SK-N-SH treated with all-trans-retinoic acid at 6 μM for 48 hours (cell line): ENCODE measurements at regions not wholly inside any gene's neighbourhood (a gene's known extent, or its start where the extent isn't known, plus 50 kb on each side); places are given as distances from the start of the nearest gene placed in this dataset.

Source experiments
- ATAC-seq: fragments of 200-7000 bp; cut with Tn5 transposase; 3 replicates; pipeline ENCODE4 v1.9.1; 2020; ENCODE audit warnings: mild to moderate bottlenecking, moderate library complexity
- ARNTL ChIP-seq: fragments of 450-650 bp; formaldehyde crosslinking; IDR thresholded peaks from 2 replicates; pipeline ENCODE4 v1.5.0; 2020; ENCODE audit warnings: low read depth, mild to moderate bottlenecking, moderate library complexity, borderline replicate concordance
- BACH2 ChIP-seq: fragments of 250-450 bp; sonication (Bioruptor Pico); IDR thresholded peaks from 2 replicates; pipeline ENCODE4 v1.9.0; 2021; ENCODE audit warnings: mild to moderate bottlenecking, borderline replicate concordance
- CREB5 ChIP-seq: fragments of 250-450 bp; sonication (Bioruptor Pico); IDR thresholded peaks from 2 replicates; pipeline ENCODE4 v1.5.1; 2020; ENCODE audit warnings: low read depth, mild to moderate bottlenecking, moderate library complexity
- CSDC2 ChIP-seq: fragments of 250-450 bp; sonication (Bioruptor Pico); IDR thresholded peaks from 2 replicates; pipeline ENCODE4 v1.5.0; 2020; ENCODE audit warnings: mild to moderate bottlenecking, moderate library complexity
- CSRNP3 ChIP-seq: fragments of 250-450 bp; sonication (Bioruptor Pico); IDR thresholded peaks from 2 replicates; pipeline ENCODE4 v1.5.1; 2021; ENCODE audit warnings: mild to moderate bottlenecking, moderate library complexity
- ESRRG ChIP-seq: fragments of 250-450 bp; sonication (Bioruptor Pico); IDR thresholded peaks from 2 replicates; pipeline ENCODE4 v1.6.1; 2021; ENCODE audit warnings: mild to moderate bottlenecking
- ISL1 ChIP-seq: fragments of 250-450 bp; sonication (Bioruptor Pico); IDR thresholded peaks from 2 replicates; pipeline ENCODE4 v2.1.2; 2022; ENCODE audit warnings: mild to moderate bottlenecking, moderate library complexity
- PPARA ChIP-seq: fragments of 250-450 bp; sonication (Bioruptor Pico); IDR thresholded peaks from 2 replicates; pipeline ENCODE4 v1.5.0; 2020; ENCODE audit warnings: mild to moderate bottlenecking, borderline replicate concordance
- RARB ChIP-seq: fragments of 250-450 bp; sonication (Bioruptor Pico); IDR thresholded peaks from 2 replicates; pipeline ENCODE4 v1.8.0; 2021; ENCODE audit warnings: mild to moderate bottlenecking, moderate library complexity
- SNAI2 ChIP-seq: fragments of 250-450 bp; sonication (Bioruptor Pico); IDR thresholded peaks from 2 replicates; pipeline ENCODE4 v1.5.0; 2020; ENCODE audit warnings: mild to moderate bottlenecking, moderate library complexity
- TCF4 ChIP-seq: fragments of 250-450 bp; sonication (Bioruptor Pico); IDR thresholded peaks from 2 replicates; pipeline ENCODE4 v1.8.0; 2021; ENCODE audit warnings: mild to moderate bottlenecking, moderate library complexity, borderline replicate concordance
- TOX ChIP-seq: fragments of 250-450 bp; sonication (Bioruptor Pico); IDR thresholded peaks from 2 replicates; pipeline ENCODE4 v1.8.0; 2021; ENCODE audit warnings: mild to moderate bottlenecking, moderate library complexity, borderline replicate concordance
- ZC3H10 ChIP-seq: fragments of 250-450 bp; sonication (Bioruptor Pico); IDR thresholded peaks from 2 replicates; pipeline ENCODE4 v1.5.1; 2021; ENCODE audit warnings: mild to moderate bottlenecking, moderate library complexity
- ZFP30 ChIP-seq: fragments of 450-650 bp; formaldehyde crosslinking; IDR thresholded peaks from 2 replicates; pipeline ENCODE4 v1.5.0; 2022; ENCODE audit warnings: mild to moderate bottlenecking, moderate library complexity
- ZNF565 ChIP-seq: fragments of 450-650 bp; formaldehyde crosslinking; conservative IDR thresholded peaks from 2 replicates; pipeline ENCODE4 v1.5.0; 2020; ENCODE audit warnings: low read depth, mild to moderate bottlenecking, moderate library complexity
- ZNF70 ChIP-seq: fragments of 450-650 bp; formaldehyde crosslinking; IDR thresholded peaks from 2 replicates; pipeline ENCODE4 v1.5.0; 2020; ENCODE audit warnings: mild to moderate bottlenecking, moderate library complexity
- ZNF8 ChIP-seq: fragments of 450-650 bp; formaldehyde crosslinking; IDR thresholded peaks from 2 replicates; pipeline ENCODE4 v1.5.0; 2020; ENCODE audit warnings: mild to moderate bottlenecking, moderate library complexity
- TF ChIP-seq, protein P1 (sequence below): fragments of 250-450 bp; sonication (Bioruptor Pico); IDR thresholded peaks from 2 replicates; pipeline ENCODE4 v1.5.0; 2020; ENCODE audit warnings: mild to moderate bottlenecking, moderate library complexity
- TF ChIP-seq, protein P2 (sequence below): fragments of 250-450 bp; sonication (Bioruptor Pico); IDR thresholded peaks from 2 replicates; pipeline ENCODE4 v1.8.0; 2021; ENCODE audit warnings: low read depth, mild to moderate bottlenecking, moderate library complexity, borderline replicate concordance

GRCh38 chr14:73795974-73796373, 55.7 kb upstream of the PTGR2 start:
- ATAC-seq, result no peak
- TF ChIP-seq PPARA, result no peak
- TF ChIP-seq ARNTL (CRISPR knock-in tag), result no peak
- TF ChIP-seq RARB, result no peak
- TF ChIP-seq ZNF70 (CRISPR knock-in tag), result no peak
- no peak for TF ChIP-seq TCF4 (CRISPR knock-in tag)
- TF ChIP-seq, protein P1, sequence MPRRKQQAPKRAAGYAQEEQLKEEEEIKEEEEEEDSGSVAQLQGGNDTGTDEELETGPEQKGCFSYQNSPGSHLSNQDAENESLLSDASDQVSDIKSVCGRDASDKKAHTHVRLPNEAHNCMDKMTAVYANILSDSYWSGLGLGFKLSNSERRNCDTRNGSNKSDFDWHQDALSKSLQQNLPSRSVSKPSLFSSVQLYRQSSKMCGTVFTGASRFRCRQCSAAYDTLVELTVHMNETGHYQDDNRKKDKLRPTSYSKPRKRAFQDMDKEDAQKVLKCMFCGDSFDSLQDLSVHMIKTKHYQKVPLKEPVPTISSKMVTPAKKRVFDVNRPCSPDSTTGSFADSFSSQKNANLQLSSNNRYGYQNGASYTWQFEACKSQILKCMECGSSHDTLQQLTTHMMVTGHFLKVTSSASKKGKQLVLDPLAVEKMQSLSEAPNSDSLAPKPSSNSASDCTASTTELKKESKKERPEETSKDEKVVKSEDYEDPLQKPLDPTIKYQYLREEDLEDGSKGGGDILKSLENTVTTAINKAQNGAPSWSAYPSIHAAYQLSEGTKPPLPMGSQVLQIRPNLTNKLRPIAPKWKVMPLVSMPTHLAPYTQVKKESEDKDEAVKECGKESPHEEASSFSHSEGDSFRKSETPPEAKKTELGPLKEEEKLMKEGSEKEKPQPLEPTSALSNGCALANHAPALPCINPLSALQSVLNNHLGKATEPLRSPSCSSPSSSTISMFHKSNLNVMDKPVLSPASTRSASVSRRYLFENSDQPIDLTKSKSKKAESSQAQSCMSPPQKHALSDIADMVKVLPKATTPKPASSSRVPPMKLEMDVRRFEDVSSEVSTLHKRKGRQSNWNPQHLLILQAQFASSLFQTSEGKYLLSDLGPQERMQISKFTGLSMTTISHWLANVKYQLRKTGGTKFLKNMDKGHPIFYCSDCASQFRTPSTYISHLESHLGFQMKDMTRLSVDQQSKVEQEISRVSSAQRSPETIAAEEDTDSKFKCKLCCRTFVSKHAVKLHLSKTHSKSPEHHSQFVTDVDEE (CRISPR knock-in tag), result no peak
- no peak for TF ChIP-seq TOX
- no peak for TF ChIP-seq ZFP30 (CRISPR knock-in tag)
- TF ChIP-seq, protein P2, sequence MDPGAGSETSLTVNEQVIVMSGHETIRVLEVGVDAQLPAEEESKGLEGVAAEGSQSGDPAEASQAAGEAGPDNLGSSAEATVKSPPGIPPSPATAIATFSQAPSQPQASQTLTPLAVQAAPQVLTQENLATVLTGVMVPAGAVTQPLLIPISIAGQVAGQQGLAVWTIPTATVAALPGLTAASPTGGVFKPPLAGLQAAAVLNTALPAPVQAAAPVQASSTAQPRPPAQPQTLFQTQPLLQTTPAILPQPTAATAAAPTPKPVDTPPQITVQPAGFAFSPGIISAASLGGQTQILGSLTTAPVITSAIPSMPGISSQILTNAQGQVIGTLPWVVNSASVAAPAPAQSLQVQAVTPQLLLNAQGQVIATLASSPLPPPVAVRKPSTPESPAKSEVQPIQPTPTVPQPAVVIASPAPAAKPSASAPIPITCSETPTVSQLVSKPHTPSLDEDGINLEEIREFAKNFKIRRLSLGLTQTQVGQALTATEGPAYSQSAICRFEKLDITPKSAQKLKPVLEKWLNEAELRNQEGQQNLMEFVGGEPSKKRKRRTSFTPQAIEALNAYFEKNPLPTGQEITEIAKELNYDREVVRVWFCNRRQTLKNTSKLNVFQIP (CRISPR knock-in tag), result no peak
- TF ChIP-seq ZNF565 (CRISPR knock-in tag), result no peak
- TF ChIP-seq BACH2, result no peak
- TF ChIP-seq ZC3H10 (CRISPR knock-in tag), result no peak
- no peak for TF ChIP-seq CSDC2 (CRISPR knock-in tag)
- TF ChIP-seq CSRNP3 (CRISPR knock-in tag), result no peak
- TF ChIP-seq, all 23 proteins: peak for 0

- no peak for TF ChIP-seq ZNF565 (CRISPR knock-in tag)
- no peak for TF ChIP-seq PPARA
- TF ChIP-seq, protein P2 (CRISPR knock-in tag), result no peak
- TF ChIP-seq CSRNP3 (CRISPR knock-in tag), result no peak
- ATAC-seq, result no peak
These were observed 56.2 kb upstream of the PTGR2 start for GRCh38 chr14:73795466-73795865.

DNA sequence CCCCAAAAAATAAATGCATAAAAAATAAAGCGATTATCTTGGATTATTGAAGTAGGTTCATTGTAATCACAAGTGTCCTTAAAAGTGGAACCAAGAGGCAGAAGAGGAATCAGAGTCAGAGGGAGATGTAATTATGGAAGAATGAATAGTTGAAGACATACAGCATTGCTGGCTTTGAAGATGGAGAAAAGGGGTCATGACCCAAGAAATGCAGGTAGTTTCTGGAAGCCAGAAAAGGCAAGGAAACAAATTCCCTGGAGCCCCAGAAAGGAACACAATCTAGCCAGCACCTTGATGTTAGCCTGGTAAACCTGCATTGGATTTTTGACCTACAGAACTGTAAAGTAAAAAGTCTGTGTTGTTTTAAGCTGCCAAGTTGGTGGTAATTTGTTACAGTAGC, 57.5 kb upstream of the PTGR2 start:
- TF ChIP-seq BACH2, result no peak
- TF ChIP-seq CREB5 (CRISPR knock-in tag), result no peak
- no peak for TF ChIP-seq ZNF565 (CRISPR knock-in tag)
- no peak for TF ChIP-seq PPARA
- TF ChIP-seq ZNF70 (CRISPR knock-in tag), result no peak
- no peak for TF ChIP-seq ZNF8
- no peak for TF ChIP-seq ISL1
- no peak for ATAC-seq

DNA sequence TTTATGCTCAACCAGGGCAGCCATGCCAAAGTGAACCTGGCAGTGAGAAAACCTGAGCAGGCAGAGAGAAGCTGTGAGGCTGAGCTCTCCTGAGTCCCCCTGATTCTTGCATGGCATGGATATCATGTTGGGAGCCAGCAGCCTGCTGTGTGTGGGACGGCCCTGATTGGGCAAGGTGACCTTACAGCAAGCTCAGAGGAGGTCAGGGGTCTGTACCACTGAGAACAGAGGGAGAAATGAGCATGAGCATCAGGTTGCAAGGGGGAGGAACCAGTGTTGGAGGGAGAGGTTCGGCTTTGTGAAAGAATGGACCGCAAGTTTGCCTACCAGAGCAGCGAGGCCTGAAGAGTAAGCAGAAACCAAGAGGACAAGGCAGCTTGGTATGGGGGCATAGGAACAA, 59.1 kb upstream of the PTGR2 start:
- ATAC-seq, result no peak
- TF ChIP-seq ZNF565 (CRISPR knock-in tag) (no peak), TOX (no peak), ZFP30 (CRISPR knock-in tag) (no peak), SNAI2 (CRISPR knock-in tag) (no peak), ZNF70 (CRISPR knock-in tag) (no peak), CSRNP3 (CRISPR knock-in tag) (no peak), BACH2 (no peak), ARNTL (CRISPR knock-in tag) (no peak), ESRRG (no peak), TCF4 (CRISPR knock-in tag) (no peak)
- TF ChIP-seq, protein P2 (CRISPR knock-in tag), result no peak
